Jurkat, Clone E6-1 (cell line): ENCODE measurements at regions not wholly inside any gene's neighbourhood (a gene's known extent, or its start where the extent isn't known, plus 50 kb on each side); places are given as distances from the start of the nearest gene placed in this dataset.

Experiments used
- DNase-seq: peaks from one replicate; pipeline ENCODE4 v3.0.0-alpha.2; 2011; ENCODE audit warnings: low read depth, low spot score
- H3K4me3 ChIP-seq: 2 replicates; pipeline ENCODE4 v1.5.1; 2011; ENCODE audit warnings: mild to moderate bottlenecking, low read length, control low read depth, moderate library complexity

GRCh38 chr14:85437148-85437547 is 92.8 kb upstream of the FLRT2 start:
- no peak for DNase-seq

GRCh38 chr14:85438001-85438400 is 91.9 kb upstream of the FLRT2 start:
- H3K4me3 ChIP-seq, result no peak overlapping the region
- no peak for DNase-seq

More at GRCh38 chr14:85437148-85437547, 92.8 kb upstream of the FLRT2 start:
- H3K4me3 ChIP-seq, result no peak overlapping the region

- DNase-seq, result no peak
- H3K4me3 ChIP-seq, result no peak overlapping the region
These were observed 91.4 kb upstream of the FLRT2 start for GRCh38 chr14:85438481-85438942.

GRCh38 chr14:85439696-85440328 is 90.1 kb upstream of the FLRT2 start:
- no peak overlapping the region for H3K4me3 ChIP-seq
- DNase-seq, result no peak

- H3K4me3 ChIP-seq, result no peak overlapping the region
- DNase-seq, result no peak
These were observed 87.9 kb upstream of the FLRT2 start for GRCh38 chr14:85441909-85442643.

GRCh38 chr14:85442996-85443395 is 86.9 kb upstream of the FLRT2 start:
- H3K4me3 ChIP-seq, result no peak overlapping the region
- no peak for DNase-seq

- H3K4me3 ChIP-seq, result no peak overlapping the region
- no peak for DNase-seq
These were observed 85.3 kb upstream of the FLRT2 start for GRCh38 chr14:85444635-85445034.

GRCh38 chr14:85445151-85445795 is 84.7 kb upstream of the FLRT2 start:
- H3K4me3 ChIP-seq, result no peak overlapping the region
- DNase-seq, result no peak

- DNase-seq, result no peak
These were observed 82.1 kb upstream of the FLRT2 start for GRCh38 chr14:85447883-85448282.

GRCh38 chr14:85451421-85451820 is 78.5 kb upstream of the FLRT2 start:
- DNase-seq, result no peak
- H3K4me3 ChIP-seq, result no peak overlapping the region

More at GRCh38 chr14:85447883-85448282, 82.1 kb upstream of the FLRT2 start:
- no peak overlapping the region for H3K4me3 ChIP-seq

- H3K4me3 ChIP-seq, result no peak overlapping the region
- DNase-seq, result no peak
These were observed 76.3 kb upstream of the FLRT2 start for GRCh38 chr14:85453401-85454225.

- no peak for DNase-seq
- no peak overlapping the region for H3K4me3 ChIP-seq
These were observed 75.6 kb upstream of the FLRT2 start for GRCh38 chr14:85454226-85454813.

GRCh38 chr14:85459361-85460000 is 70.5 kb upstream of the FLRT2 start:
- no peak for DNase-seq
- no peak overlapping the region for H3K4me3 ChIP-seq

- DNase-seq, result no peak
- H3K4me3 ChIP-seq, result no peak overlapping the region
These were observed 68.4 kb upstream of the FLRT2 start for GRCh38 chr14:85461432-85462133.

- no peak overlapping the region for H3K4me3 ChIP-seq
- no peak for DNase-seq
These were observed 66.4 kb upstream of the FLRT2 start for GRCh38 chr14:85463512-85463911.

GRCh38 chr14:85464135-85464895 is 65.6 kb upstream of the FLRT2 start:
- H3K4me3 ChIP-seq, result no peak overlapping the region
- DNase-seq, result no peak

GRCh38 chr14:85466678-85467077 is 63.3 kb upstream of the FLRT2 start:
- DNase-seq, result no peak
- no peak overlapping the region for H3K4me3 ChIP-seq
